ENCODE measurements at regions not wholly inside any gene's neighbourhood (a gene's known extent, or its start where the extent isn't known, plus 50 kb on each side); places are given as distances from the start of the nearest gene placed in this dataset.

DNA sequence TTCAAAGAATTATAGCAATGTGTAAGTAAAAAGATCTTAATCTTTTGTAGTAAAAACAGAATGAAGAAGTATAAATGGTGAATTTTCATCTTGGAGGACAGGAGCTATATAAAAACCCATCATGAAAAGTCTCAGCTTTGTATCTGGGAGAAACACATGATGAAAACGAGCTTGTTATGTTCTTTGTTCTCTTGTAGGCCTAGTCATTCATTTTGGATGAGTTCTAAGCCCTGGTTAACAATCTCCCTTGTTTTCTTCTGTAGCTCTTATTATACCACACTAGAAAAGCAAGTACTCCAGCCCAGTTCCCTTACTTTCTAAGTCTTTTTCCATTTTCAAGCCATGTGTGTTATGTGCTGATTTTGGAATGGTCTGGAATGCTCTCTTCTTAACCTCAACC, 463.5 kb upstream of the RGS6 start:
- TF ChIP-seq, protein P1, sequence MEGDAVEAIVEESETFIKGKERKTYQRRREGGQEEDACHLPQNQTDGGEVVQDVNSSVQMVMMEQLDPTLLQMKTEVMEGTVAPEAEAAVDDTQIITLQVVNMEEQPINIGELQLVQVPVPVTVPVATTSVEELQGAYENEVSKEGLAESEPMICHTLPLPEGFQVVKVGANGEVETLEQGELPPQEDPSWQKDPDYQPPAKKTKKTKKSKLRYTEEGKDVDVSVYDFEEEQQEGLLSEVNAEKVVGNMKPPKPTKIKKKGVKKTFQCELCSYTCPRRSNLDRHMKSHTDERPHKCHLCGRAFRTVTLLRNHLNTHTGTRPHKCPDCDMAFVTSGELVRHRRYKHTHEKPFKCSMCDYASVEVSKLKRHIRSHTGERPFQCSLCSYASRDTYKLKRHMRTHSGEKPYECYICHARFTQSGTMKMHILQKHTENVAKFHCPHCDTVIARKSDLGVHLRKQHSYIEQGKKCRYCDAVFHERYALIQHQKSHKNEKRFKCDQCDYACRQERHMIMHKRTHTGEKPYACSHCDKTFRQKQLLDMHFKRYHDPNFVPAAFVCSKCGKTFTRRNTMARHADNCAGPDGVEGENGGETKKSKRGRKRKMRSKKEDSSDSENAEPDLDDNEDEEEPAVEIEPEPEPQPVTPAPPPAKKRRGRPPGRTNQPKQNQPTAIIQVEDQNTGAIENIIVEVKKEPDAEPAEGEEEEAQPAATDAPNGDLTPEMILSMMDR (IDR thresholded peaks at IDR 0.05), result no peak
- no peak for DNase-seq
- Histone ChIP-seq H3K4me1 (no peaks in the 10 kb centered on the region), H3K4me3 (no peak overlapping the region), H3K27me3 (ENCODE audit: low read depth) (no peaks in the 10 kb centered on the region), H3K27ac (no peak overlapping the region), H3K36me3 (no peaks in the 10 kb centered on the region), H3K9me3 (no peaks in the 10 kb centered on the region)
- intact Hi-C loops (cut with DNase I), result no loop called here
- ATAC-seq, result no peak

GRCh38 chr14:71469643-71470335, 462.4 kb upstream of the RGS6 start:
- TF ChIP-seq, protein P1 (IDR thresholded peaks at IDR 0.05), result no peak

DNA sequence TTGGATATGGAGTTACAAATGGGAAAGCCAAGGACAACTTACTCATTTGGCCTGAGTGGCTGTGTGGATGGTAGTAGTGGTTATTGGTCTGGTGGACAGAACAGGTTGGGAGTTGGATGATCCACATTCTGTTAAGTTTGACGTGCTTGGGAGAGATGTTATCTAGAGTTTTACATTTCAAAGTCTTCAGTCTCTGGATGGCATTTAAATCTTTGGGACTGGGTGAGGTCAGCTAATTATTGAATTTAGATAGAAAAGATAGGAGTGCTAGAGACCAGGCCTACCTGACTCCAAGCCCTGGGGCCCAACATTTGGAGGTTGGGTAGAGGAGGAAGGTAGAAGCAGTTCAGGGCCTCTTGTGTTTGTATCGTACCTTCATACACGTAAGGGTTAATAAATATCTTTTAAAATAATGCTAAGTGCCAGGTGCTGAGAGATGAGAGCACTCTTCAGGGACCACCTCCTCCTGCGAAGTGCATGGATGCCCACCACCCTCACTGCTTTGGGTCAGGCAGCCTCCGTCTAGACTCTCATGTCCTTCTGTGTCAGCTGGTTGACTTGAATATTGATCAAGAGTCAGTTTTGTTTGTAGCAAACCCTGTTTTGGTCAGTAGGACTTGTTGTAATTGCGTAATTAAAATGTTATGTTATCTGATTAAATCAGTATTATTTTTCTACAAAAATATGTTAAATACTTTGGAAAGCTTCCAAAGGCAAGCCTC, 460.4 kb upstream of the RGS6 start:
- no peaks in the 10 kb centered on the region for H3K9me3 ChIP-seq
- H3K4me3 ChIP-seq, result no peak overlapping the region
- H3K36me3 ChIP-seq, result no peaks in the 10 kb centered on the region
- no peaks in the 10 kb centered on the region for H3K27me3 ChIP-seq (ENCODE audit: low read depth)
- no peaks in the 10 kb centered on the region for H3K4me1 ChIP-seq
- DNase-seq (no peak), ATAC-seq (no peak)
- no peak overlapping the region for H3K27ac ChIP-seq
- TF ChIP-seq, protein P1 (IDR thresholded peaks at IDR 0.05), result no peak
- intact Hi-C loops (cut with DNase I), result no loop called here

More at GRCh38 chr14:71469643-71470335, 462.4 kb upstream of the RGS6 start:
- ATAC-seq (no peak), DNase-seq (no peak)
- Histone ChIP-seq H3K9me3 (no peaks in the 10 kb centered on the region), H3K27ac (no peak overlapping the region), H3K4me1 (no peaks in the 10 kb centered on the region), H3K27me3 (ENCODE audit: low read depth) (no peaks in the 10 kb centered on the region), H3K36me3 (no peaks in the 10 kb centered on the region), H3K4me3 (no peak overlapping the region)
- intact Hi-C loops (cut with DNase I), result no loop called here

- no peaks in the 10 kb centered on the region for H3K4me1 ChIP-seq
- H3K36me3 ChIP-seq, result no peaks in the 10 kb centered on the region
- no peak for DNase-seq
- no peaks in the 10 kb centered on the region for H3K9me3 ChIP-seq
- intact Hi-C loops (cut with DNase I), result no loop called here
- ATAC-seq, result no peak
- no peak overlapping the region for H3K27ac ChIP-seq
- no peak overlapping the region for H3K4me3 ChIP-seq
- TF ChIP-seq, protein P1 (IDR thresholded peaks at IDR 0.05), result no peak
- no peaks in the 10 kb centered on the region for H3K27me3 ChIP-seq (ENCODE audit: low read depth)
Measured at GRCh38 chr14:71472356-71473340, 459.6 kb upstream of the RGS6 start.

DNA sequence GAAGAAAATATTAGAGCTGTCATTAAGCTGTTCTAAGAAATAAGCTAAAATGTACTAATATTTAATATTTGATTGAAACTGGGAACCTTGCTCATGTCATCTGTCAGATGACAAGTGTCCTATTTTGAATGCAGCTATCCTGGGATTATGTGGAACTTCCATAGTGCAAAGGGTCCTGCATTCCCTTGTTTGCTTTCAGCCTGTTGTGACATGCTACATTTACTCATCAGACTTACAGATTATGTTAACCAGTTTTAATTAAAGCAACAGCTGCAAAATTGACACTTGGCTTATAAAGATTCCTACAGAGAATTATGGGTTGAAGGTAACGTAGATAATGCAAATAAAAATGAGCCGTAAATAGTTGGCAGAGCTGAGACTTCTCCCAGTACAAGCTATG, 458.4 kb upstream of the RGS6 start:
- Histone ChIP-seq H3K4me1 (no peaks in the 10 kb centered on the region), H3K36me3 (no peaks in the 10 kb centered on the region), H3K27ac (no peak overlapping the region), H3K27me3 (ENCODE audit: low read depth) (no peaks in the 10 kb centered on the region), H3K4me3 (no peak overlapping the region), H3K9me3 (no peaks in the 10 kb centered on the region)
- TF ChIP-seq, protein P1 (IDR thresholded peaks at IDR 0.05), result no peak
- intact Hi-C loops (cut with DNase I), result no loop called here
- no peak for ATAC-seq
- no peak for DNase-seq
